ENCODE measurements at regions not wholly inside any gene's neighbourhood (a gene's known extent, or its start where the extent isn't known, plus 50 kb on each side); places are given as distances from the start of the nearest gene placed in this dataset.

GRCh38 chr6:4474810-4475209 is 301.4 kb upstream of the CDYL start:
- TF ChIP-seq MYC (IDR thresholded peaks at IDR 0.05; ENCODE audit: low read depth, low read length) (no peak), CTCF (IDR thresholded peaks at IDR 0.05; ENCODE audit: low read depth, low read length) (no peak), MAX (IDR thresholded peaks at IDR 0.05; ENCODE audit: low read depth, low read length) (no peak)
